COLO829 (cell line): ENCODE measurements at regions not wholly inside any gene's neighbourhood (a gene's known extent, or its start where the extent isn't known, plus 50 kb on each side); places are given as distances from the start of the nearest gene placed in this dataset.

Experiments used
- DNase-seq: peaks from one replicate; pipeline ENCODE4 v3.0.0; 2012; ENCODE audit warnings: low spot score

DNA sequence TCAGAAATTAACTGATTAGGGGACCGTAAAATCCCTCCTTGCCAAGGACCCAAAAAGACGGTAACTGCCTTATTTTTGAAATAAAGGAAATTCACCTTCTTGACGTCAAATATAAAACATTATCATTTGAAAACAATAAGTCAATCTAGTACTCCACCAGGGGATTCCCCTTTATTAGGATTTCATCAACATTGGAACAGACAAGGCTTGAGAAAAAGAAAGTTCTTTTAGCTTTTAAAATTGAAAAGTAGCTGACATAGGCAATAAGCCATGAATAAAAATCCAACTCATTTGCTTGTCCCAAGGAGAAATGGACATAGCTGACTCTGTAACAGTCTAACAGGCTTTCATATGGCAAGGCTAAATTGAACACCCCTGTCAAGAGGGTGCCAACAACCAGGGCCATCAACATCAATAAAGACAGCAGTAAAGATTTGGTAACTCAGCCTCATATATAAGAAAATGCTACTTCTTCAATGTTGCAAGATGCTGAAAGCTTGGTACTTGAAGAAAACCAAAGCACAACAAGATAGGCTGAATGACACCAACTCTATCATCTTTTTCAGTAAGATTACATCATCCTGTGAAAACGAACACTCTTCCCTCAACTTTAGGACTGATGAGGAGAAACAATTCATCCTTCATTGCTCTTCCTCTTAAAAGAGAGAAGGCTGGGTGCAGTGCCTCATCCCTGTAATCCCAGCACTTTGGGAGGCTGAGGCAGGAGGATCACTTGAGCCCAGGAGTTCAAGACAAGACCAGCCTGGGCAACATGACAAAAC is 121.0 kb upstream of the PRDM1 start:
- DNase-seq = no peak

DNA sequence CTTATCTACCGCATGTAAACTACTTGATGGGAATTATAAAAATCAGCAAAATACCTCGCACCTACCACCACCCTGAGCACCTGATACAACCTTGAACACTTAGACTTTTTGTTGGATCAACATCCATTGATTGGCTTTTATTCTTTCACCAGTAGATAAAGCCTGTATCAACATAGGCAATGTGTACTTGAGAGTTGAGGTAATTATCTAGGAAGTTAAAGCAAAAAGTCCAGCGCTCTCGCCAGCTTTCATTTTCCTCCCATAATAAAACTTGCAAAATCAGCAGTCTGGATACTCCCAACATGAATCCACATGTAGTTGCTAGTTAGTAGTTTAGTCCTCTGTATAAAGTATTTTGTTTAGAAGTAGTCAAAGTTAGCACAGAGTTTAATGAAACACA is 132.0 kb upstream of the PRDM1 start:
- DNase-seq = no peak

DNA sequence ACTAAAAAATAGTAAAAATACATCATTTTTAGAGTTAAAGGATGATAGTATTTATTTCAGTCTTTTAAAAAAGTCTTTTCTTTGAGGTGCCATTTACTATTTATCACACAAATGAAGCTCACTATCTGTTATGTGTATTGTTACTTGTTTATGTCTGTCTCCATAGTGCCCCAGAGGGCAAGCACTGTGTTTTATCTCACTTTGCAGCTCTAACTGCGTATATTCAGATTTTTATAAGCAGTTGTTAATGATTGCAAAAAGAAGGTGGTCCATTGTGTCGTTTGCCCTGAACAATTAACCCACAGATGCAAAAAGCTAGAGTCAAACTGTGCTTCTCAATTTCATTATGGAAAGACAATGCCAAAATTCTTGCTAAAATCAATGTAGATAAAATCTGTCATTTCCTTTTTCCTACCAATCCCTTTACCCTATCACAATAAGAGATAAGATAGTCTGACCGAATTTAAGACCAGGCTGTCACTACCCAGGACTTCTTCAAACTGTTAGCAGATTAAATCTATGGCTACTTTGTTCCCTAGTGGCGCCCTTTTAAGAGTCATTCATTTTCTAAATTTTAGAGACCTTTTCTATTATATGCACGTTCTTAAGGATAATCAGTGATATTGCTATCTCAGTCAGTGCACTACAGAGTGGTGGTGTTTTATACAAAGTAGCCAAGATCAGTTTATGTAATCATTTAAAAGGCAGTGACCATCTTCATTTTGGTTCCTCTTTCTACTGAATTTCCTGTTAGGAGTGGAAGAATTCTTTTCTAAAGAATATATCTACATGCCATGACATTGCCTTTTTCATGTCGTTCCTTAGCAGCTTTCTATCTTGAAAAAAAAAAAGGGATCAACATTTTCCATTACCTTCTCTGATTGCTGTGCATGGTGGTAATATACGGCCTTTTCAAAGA is 133.1 kb upstream of the PRDM1 start:
- no peak for DNase-seq

DNA sequence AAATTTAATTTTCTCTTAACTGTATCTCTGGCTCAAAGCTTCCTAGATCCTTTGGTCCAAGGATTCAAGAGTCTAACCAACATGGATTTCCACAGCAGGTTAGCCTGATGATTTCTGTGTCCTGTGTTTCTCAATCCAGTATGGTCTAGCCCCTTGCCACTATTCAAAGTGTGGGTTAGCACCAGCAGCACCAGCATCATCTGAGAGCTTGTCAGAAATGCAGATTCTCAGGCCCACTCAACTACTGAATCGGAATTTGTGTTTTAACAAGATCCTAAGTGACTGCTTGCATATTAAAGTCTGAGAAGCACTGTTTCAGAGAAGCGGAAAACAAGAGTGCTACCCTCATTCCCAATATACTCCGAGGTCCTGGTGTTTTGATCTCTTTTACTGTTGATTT is 133.8 kb upstream of the PRDM1 start:
- DNase-seq = no peak

DNA sequence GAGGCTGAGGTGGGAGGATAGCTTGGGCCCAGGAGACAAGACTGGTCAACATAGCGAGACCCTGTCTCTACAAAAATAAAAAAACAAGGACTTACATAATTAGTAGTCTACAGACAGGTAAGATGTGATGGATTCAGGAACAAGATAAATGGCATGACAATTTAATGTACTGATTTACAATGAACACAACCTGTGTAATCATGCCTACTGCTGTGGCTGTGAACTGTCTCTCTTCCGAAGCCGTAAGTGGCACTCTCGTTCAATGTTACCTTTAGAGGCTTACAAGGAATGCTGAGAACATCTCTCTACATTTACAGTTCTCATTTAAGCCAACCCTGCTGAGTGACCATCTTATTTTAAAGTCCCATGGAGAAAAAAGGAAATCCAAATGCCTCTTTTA is 134.8 kb upstream of the PRDM1 start:
- DNase-seq = no peak

DNA sequence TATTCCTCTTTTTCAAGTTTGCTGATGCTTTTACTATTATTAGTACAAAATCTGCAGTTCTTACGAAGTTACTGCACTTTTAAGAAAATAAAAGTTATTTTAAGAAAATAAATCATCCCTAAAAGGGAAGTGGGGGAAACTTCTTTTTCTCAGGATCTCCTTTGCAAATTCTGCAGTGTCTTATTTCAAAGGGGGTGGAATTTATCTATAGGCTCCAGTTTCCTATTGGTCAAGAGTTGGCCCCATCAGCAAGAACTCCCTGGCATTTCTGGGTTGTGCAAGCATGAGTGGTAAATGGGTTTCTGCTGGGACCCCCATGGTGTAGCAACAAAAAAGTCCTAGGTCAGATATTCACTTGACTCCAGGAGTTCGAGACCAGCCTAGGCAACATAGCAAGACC is 136.3 kb upstream of the PRDM1 start:
- DNase-seq = no peak

DNA sequence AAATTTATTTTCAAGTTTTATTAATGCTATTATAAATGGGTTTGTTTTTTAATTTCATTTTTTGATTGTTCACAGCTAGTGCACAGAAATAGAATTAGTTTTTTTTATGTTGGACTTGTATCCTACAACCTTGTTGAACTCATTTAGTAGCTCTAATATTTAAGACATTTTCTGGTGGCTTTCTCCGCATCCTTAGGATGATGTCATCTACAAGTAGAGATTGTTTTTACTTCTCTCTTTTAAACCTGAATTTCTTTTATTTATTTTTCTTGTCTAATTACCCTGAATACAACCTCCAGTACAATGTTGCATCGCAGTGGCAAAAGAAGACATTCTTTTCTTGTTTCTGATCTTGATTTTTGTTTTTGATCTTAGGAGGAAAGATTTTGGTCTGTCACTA is 142.6 kb upstream of the PRDM1 start:
- no peak for DNase-seq

DNA sequence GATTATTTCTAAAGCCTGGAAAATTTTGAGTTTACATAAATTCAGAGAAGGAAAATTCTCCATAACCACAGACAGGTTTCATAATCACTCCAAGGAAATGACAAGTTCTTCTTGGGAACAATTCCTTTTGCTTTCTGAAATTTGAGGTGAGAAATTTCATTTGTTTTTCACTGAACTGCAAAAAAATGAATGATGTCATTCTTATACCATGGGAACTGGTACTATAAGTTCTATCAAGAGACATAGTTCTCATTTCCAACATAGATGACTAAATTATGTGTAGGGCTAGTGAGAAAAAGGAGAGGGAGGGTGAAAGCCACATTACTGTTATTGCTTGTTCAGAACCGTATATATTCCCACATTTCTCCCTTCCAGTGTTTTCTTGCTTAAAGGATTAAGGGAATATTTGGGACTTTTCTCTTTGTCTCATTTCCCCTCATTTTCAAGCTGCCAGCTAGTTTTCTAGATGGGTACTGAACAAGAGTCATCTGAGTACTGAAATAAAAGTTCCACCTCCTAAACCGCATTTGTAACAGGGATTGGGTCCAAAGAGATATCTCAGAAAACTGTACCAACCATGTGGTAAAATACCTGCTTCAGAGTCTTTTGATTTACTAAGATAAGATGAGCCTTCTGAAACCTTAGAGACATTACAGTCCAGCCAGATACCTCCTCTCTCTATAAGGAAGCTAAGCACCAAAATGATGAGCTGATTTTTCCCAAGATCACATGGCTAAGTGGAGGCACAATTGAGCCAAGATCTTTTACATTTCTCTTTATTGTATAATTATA is 144.3 kb upstream of the PRDM1 start:
- DNase-seq = no peak

DNA sequence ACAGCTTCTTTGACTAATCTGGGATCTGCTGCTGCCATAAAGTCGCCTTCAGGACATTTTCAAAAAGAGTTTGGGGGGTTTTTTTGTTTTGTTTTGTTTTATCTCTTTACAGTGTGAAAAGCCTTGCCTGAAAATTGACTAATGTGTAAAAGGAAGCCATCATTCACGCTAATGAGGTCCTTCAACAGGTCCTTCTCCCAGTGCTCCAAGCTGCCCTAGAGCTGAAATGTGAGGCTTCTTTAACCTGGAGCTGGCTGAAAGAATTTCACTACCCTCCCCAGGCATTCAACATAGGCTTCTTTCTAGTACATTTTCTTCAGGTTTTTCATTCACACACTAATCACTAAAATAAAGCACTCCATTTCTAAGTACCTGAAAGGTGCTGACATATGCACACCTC is 145.1 kb upstream of the PRDM1 start:
- DNase-seq = no peak

DNA sequence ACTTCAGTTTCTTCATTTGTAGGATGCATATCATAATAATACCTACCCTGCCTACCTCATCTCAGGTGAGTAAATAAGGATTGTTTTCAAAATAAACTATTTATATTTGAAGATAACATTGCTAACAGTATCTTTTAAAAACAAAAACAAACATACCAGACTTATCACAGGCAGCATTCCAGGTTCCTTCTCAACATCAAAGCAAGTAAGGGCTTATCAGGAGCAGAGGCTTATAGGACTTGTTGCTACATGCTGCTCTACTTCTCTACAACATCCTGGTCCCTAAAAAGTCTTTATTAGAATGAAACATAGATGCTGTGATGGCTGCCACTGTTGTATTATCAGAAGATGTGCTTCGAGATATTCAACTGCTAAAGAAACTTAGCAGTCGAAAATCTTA is 149.2 kb upstream of the PRDM1 start:
- DNase-seq = no peak

DNA sequence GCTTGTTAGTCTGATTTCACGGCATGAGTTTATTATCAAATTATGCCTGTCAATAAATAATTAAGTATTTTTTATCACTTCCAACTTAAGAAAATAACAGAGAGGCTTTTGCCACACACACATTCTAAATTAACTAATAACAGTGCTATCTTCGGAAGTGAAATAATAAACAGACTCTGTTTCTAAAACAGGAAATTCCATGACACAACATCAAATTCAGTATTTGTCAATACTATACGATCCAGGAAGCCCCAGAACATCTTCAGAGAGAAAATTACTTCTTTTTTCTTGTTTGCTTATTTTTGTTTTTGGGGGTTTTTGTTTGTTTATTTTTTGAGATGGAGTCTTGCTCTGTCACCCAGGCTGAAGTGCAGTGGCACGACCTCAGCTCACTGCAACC is 150.7 kb upstream of the PRDM1 start:
- DNase-seq = no peak

DNA sequence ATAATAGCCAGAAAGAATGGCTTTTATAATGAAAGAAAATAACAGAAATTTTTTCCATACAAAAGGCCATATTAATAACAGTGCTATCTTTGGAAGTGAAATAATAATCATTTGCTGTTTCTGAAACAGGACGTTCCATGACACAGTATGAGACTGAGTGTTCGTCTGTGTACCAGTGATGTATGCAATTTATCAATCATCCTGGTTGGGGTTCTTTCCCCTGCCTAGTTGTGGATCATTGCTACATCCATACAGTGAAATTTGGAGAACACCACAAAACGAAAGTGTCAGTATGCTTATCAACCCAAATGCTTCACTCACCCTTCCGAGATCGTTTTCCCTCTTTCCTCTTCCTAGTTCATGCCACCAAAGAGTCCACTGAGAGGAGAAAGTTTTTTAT is 151.4 kb upstream of the PRDM1 start:
- DNase-seq = no peak

DNA sequence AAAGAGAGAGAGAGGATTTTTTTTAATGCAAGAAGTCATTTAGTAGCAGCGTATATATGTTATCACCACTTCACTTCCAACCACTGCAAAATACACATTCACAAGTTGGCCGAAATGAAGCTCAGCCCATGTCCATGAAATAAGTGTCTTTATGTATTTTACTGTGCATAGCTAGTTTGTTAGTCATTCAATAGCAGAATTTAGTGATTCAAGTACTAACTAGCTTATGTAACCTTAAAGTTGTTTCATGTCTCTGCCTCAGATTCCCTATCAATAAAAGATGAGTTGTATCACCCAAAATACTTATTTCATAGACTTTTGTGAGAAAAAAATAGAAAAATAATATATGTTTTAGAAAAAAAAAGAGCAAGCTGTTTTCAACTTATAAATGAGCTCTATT is 153.7 kb upstream of the PRDM1 start:
- DNase-seq = no peak

DNA sequence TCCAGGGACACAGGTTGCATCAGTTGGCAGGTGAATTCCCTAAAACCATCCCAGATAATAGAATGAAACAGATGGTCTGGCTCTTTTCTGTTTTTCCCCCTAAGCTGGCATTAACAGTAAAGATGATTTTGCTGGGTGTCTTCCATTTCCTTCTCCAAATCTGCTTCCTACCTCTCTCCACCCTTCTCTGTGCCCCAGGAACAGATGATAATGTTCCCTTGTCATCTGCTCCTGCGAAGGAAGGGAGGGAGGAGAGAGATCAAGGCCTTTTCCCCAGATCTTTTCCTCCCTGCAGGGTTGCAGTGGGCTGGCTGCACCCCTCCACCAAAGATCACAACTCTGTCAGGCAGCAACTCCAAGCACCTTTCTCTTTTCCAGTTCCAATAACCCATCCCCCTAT is 156.5 kb upstream of the PRDM1 start:
- no peak for DNase-seq

DNA sequence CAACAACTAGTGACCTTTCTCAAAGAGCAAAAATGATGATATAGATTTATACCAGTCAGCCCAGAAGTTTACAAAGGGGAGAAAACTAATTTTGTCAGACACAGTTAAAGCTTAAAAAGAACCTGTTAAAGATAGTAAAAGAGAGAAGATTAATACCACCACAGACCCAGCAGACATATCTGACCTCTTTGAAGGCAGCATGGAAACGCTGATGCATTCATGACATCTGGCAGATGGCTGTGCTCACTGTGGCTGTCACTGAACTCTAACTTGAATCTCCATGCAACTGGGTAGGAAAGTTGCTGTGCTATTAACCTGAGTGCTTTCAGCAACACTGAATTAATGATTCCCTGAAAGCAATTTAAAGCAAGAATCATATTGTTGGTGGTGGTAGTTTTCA is 159.8 kb upstream of the PRDM1 start:
- DNase-seq = no peak

DNA sequence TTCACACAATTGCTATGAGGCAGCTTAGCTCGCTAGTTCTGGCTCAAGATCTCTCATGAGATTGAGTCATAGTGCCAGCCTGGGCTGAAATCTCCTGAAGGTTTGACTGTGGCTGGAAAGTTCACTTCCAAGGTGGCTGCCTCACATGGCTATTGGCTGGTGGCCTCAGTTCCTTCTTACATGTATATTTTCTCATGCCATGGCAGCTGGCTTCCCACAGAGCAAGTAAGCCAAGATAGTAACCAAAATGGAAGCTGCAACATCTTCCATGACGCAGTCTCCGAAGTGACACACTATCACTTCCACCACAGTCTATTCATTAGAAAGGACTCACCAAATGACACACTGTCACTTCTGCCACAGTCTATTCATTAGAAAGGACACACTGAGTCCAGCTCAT is 160.4 kb upstream of the PRDM1 start:
- no peak for DNase-seq

DNA sequence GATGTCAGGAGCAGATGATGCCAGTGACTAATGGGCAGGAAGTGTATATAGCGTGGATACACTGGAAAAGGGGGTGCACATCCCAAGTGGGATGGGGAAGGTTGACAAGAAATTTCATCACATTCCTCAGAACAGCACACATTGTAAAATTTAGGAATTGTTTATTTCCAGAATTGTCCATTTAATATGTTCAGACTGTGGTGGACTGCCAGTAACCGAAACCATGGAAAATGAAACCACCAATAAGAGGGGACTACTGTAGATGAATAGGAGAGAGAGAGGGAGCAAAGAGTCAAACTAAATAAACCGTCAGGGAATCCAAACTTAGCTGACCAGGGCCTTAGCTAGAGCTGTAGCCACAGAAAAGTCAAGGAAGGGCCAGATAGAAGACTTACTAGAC is 164.4 kb upstream of the PRDM1 start:
- no peak for DNase-seq

DNA sequence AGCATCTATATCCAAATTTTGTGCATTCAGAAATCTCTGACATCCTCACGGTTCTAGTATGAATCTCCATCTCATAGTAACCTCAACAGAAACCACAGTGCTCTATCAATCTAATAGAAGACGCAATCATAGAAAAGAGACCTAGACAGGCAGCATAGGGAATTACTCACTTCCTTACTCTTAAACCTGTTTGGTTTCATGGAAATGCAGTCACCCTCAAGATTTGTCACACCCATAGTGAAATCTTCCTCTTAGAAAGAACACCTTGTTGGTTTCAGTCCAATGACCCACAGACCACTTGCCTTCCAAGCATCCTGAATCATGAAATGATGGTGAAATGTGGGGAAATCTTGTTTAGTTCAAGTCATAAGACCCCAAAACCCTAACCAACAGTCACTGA is 166.1 kb upstream of the PRDM1 start:
- no peak for DNase-seq

DNA sequence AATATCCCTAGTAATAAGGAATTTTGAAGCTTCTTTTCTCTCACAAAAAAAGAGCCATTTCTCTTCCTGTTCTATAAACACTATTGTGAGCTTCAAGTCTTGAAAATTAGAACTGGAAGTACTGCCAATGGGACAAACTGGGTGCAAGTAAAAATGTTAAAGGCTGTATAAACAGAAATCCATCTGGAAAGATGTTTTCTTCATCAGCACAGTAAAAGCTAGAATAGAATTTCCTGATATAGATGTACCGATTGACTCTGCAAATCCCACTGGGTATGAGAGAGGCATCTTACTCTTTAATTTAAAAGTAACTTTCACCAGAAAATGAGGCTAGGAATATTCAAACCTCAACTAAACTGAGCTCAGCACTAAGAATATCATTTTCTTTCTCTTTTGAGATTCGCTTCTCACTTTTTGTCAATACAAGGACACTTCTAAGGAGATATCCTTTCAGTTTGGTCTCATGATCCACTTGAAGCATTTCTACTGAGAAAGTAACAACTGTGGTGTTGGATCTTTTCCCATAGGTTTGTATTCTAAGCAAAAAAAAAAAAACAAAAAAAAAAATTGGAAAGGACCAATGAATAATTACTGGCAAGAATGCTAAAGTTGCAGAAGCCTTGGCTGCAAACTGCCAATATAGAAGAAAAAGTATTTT is 169.0 kb upstream of the PRDM1 start:
- no peak for DNase-seq

DNA sequence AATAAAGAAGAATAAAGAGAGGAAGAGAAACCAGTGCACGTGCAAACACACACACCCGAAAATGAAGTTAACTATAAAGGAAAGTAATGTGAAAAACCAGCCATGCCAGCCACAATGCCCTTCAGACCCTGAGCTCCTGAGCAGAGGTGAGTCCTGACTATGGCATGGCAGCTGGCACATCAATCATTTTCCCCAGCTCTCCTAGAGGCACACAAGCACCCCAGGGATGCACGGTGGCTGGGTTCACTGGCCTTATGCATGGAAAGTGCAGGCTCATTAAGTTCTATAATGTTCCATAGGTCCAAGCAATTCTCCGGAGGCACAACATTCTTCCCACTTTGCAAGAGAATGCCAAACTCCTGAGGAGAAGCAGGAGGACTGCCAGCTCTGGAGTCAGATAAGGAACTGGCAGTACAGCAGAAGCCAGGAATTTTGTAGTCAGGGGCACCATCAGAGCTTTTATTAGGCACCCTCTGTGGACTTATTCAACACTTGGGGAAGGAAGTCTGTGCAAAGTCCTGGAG is 175.0 kb upstream of the PRDM1 start:
- no peak for DNase-seq

DNA sequence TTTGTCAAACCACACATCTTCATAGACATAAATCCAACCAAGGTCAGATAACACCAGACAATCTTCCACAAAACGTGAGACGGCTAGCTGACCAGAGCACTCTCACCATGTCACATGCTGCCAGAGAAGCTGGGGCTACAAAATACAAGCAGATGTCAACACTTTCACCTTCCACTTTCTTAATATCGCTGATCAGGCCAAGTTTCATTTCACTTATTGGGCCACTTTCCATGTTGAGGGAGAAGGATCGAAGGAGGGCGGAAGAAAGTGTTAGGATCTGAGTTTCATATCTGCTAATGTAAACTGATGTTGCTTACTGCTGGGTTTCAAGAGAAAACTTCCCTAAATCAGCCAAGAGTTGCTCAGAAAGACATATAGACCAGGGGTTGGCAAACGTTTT is 177.0 kb upstream of the PRDM1 start:
- DNase-seq = no peak

DNA sequence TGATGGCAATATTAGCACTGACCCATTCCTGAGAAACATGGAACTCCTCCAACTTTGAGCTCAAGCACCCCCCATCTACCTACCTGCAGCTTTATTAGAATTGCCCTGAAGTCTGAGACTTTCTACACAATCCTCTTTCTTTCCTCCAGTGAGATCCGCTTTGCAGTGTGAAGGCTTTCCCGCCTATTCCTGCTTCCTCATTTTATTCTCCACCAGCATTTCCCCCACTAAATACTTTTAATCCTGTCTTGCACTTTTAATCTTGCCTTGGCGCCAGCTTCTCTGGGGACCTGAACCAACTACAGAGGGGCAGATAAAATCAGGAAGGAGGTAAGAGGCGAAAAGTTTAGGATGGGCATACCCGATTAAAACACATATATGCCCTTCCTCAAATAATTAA is 178.1 kb upstream of the PRDM1 start:
- no peak for DNase-seq
